ENCODE measurements at regions not wholly inside any gene's neighbourhood (a gene's known extent, or its start where the extent isn't known, plus 50 kb on each side); places are given as distances from the start of the nearest gene placed in this dataset.

- no peak for DNase-seq (ENCODE audit: low read depth, low spot score)
Observed at GRCh38 chr5:163366757-163367156, 70.6 kb upstream of the CCNG1 start.

GRCh38 chr5:163369776-163370385, 67.5 kb upstream of the CCNG1 start:
- Histone ChIP-seq H3K4me3 (ENCODE audit: low read depth, low read length) (no peak overlapping the region), H3K27me3 (ENCODE audit: control insufficient read depth, insufficient read depth, low read length) (no peaks in the 10 kb centered on the region), H3K9me3 (ENCODE audit: control insufficient read depth, insufficient read depth, low read length) (peaks cover 5% of the 10 kb centered on the region; the same call in 1 of the 2 replicates), H3K27ac (ENCODE audit: low read depth, low read length) (no peak overlapping the region)
- POLR2A ChIA-PET = no interaction called here
- no peak for DNase-seq (ENCODE audit: low read depth, low spot score)
- CTCF ChIA-PET = no interaction called here
- TF ChIP-seq CTCF (IDR thresholded peaks at IDR 0.05; ENCODE audit: low read depth, low read length) = no peak

More at GRCh38 chr5:163366757-163367156, 70.6 kb upstream of the CCNG1 start:
- POLR2A ChIA-PET = no interaction called here
- CTCF ChIA-PET = interaction anchor here (0.6 to 1.0 kb wide), 2 partner anchors 20 to 42 kb away, joined by 3 to 4 read pairs; no protein-coding TSS in a partner anchor
- H3K4me3 ChIP-seq (ENCODE audit: low read depth, low read length) = no peak overlapping the region
- no peak overlapping the region for H3K27ac ChIP-seq (ENCODE audit: low read depth, low read length)
- no peak for TF ChIP-seq CTCF (IDR thresholded peaks at IDR 0.05; ENCODE audit: low read depth, low read length)
- H3K9me3 ChIP-seq (ENCODE audit: control insufficient read depth, insufficient read depth, low read length) = peaks cover 5% of the 10 kb centered on the region; the same call in 1 of the 2 replicates
- no peaks in the 10 kb centered on the region for H3K27me3 ChIP-seq (ENCODE audit: control insufficient read depth, insufficient read depth, low read length)

- ChIA-PET POLR2A (no interaction called here), CTCF (interaction anchor here (1.6 kb wide), 1 partner anchor 35 kb away, joined by 5 read pairs; no protein-coding TSS in a partner anchor)
- TF ChIP-seq CTCF (IDR thresholded peaks at IDR 0.05; ENCODE audit: low read depth, low read length) = no peak
- H3K27ac ChIP-seq (ENCODE audit: low read depth, low read length) = no peak overlapping the region
- no peaks in the 10 kb centered on the region for H3K9me3 ChIP-seq (ENCODE audit: control insufficient read depth, insufficient read depth, low read length)
- H3K4me3 ChIP-seq (ENCODE audit: low read depth, low read length) = no peak overlapping the region
- no peaks in the 10 kb centered on the region for H3K27me3 ChIP-seq (ENCODE audit: control insufficient read depth, insufficient read depth, low read length)
- no peak for DNase-seq (ENCODE audit: low read depth, low spot score)
Observed at GRCh38 chr5:163373436-163374084, 63.8 kb upstream of the CCNG1 start.

GRCh38 chr5:163377982-163378381, 59.4 kb upstream of the CCNG1 start:
- Histone ChIP-seq H3K27me3 (ENCODE audit: control insufficient read depth, insufficient read depth, low read length) (no peaks in the 10 kb centered on the region), H3K27ac (ENCODE audit: low read depth, low read length) (no peak overlapping the region), H3K4me3 (ENCODE audit: low read depth, low read length) (no peak overlapping the region), H3K9me3 (ENCODE audit: control insufficient read depth, insufficient read depth, low read length) (no peaks in the 10 kb centered on the region)
- ChIA-PET CTCF (interaction anchor here (1.5 to 2.5 kb wide), 2 partner anchors 30 kb away, joined by 7 to 8 read pairs; no protein-coding TSS in a partner anchor), POLR2A (no interaction called here)
- no peak for DNase-seq (ENCODE audit: low read depth, low spot score)
- TF ChIP-seq CTCF (IDR thresholded peaks at IDR 0.05; ENCODE audit: low read depth, low read length) = no peak
